Skeletal muscle satellite cell (primary cell): ENCODE measurements at regions not wholly inside any gene's neighbourhood (a gene's known extent, or its start where the extent isn't known, plus 50 kb on each side); places are given as distances from the start of the nearest gene placed in this dataset.
A peak's percentile ranks its signal among the peaks of the same experiment; 100 is the strongest.

Experiments used
- H3K27me3 ChIP-seq: 2 replicates; pipeline ENCODE4 v1.7.0; 2013; ENCODE audit warnings: low read length; ENCODE audit not compliant: control insufficient read depth, insufficient read depth
- H3K36me3 ChIP-seq: 2 replicates; pipeline ENCODE4 v1.7.0; 2013; ENCODE audit warnings: mild to moderate bottlenecking, control low read depth, low read length; ENCODE audit not compliant: insufficient read depth
- H3K4me1 ChIP-seq: 2 replicates; pipeline ENCODE4 v1.7.0; 2013; ENCODE audit warnings: low read length; ENCODE audit not compliant: control insufficient read depth, insufficient read depth
- H3K4me2 ChIP-seq: 2 replicates; pipeline ENCODE4 v1.7.0; 2013; ENCODE audit warnings: mild to moderate bottlenecking, low read length
- H3K4me3 ChIP-seq: 2 replicates; pipeline ENCODE4 v1.7.0; 2013; ENCODE audit warnings: low read length
- H3K9ac ChIP-seq: 2 replicates; pipeline ENCODE4 v1.7.0; 2013; ENCODE audit warnings: mild to moderate bottlenecking, low read depth, low read length, moderate library complexity
- H3K9me3 ChIP-seq: replicated peaks from 2 replicates; pipeline ENCODE4 v1.7.0; 2013; ENCODE audit warnings: mild to moderate bottlenecking, control low read depth, low read length

DNA sequence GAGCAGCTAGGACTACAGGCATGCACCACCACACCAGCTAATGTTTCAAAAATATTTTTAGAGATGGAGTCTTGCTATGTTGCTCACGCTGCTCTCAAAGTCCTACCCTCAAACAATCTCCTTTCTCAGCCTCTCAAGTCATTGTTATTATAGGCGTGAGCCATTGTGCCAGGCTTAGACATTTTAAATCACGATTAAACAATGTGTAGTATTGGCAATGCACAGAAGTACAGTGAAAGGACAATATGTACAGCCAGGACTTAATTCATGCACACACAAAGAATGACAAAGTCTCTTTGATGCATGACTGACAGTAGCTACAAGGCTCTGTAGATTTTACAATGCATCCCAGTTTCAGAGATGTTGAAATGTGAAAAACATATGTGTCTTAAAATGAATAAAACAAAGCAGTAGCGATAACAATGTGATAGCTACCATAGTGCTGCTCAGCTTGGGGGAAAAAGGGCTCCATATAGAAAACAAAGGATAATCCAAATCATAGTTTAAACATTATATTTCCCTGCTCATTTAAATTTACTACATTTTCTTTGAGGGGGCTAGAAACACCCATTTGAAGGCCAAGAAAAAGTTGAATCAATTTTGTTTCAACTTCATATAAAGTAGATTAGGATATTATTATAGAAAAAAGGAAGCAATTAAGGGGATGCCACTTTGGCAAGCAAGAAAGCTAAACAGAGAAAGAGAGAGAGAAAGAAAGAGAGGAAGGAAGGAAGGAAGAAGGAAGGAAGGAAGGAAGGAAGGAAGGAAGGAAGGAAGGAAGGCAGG, 272.4 kb upstream of the SMIM31 start:
- no peak overlapping the region for H3K4me3 ChIP-seq
- no peaks in the 10 kb centered on the region for H3K4me1 ChIP-seq
- H3K36me3 ChIP-seq, result no peaks in the 10 kb centered on the region
- no peak overlapping the region for H3K9ac ChIP-seq
- no peak overlapping the region for H3K4me2 ChIP-seq
- H3K9me3 ChIP-seq, result no peaks in the 10 kb centered on the region
- H3K27me3 ChIP-seq, result no peaks in the 10 kb centered on the region

DNA sequence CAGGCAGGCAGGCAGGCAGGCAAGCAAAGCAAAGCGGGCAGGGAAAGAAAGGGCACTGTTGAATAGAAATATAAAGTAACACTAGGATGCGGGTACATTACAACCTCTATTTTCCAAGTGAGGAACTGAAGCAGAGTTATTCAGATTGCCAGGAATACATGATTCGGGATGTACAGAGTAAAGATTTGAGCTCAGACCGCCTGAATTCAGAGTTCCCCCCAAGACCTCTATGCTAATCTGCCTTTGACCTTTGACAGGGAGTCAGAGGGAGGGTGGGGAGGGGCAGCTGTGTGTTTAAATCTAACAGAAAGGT, 271.9 kb upstream of the SMIM31 start:
- Histone ChIP-seq H3K4me2 (no peak overlapping the region), H3K4me1 (no peaks in the 10 kb centered on the region), H3K27me3 (no peaks in the 10 kb centered on the region), H3K36me3 (no peaks in the 10 kb centered on the region), H3K9ac (no peak overlapping the region), H3K4me3 (no peak overlapping the region), H3K9me3 (no peaks in the 10 kb centered on the region)

- no peaks in the 10 kb centered on the region for H3K36me3 ChIP-seq
- H3K4me1 ChIP-seq, result no peaks in the 10 kb centered on the region
- H3K4me3 ChIP-seq, result no peak overlapping the region
- no peaks in the 10 kb centered on the region for H3K9me3 ChIP-seq
- H3K9ac ChIP-seq, result no peak overlapping the region
- H3K4me2 ChIP-seq, result no peak overlapping the region
- H3K27me3 ChIP-seq, result no peaks in the 10 kb centered on the region
These were observed 271.2 kb upstream of the SMIM31 start for GRCh38 chr4:164482758-164483157.

GRCh38 chr4:164483711-164484110, 270.2 kb upstream of the SMIM31 start:
- Histone ChIP-seq H3K9me3 (no peaks in the 10 kb centered on the region), H3K4me2 (no peak overlapping the region), H3K4me1 (no peaks in the 10 kb centered on the region), H3K36me3 (no peaks in the 10 kb centered on the region), H3K4me3 (no peak overlapping the region), H3K27me3 (no peaks in the 10 kb centered on the region), H3K9ac (no peak overlapping the region)

DNA sequence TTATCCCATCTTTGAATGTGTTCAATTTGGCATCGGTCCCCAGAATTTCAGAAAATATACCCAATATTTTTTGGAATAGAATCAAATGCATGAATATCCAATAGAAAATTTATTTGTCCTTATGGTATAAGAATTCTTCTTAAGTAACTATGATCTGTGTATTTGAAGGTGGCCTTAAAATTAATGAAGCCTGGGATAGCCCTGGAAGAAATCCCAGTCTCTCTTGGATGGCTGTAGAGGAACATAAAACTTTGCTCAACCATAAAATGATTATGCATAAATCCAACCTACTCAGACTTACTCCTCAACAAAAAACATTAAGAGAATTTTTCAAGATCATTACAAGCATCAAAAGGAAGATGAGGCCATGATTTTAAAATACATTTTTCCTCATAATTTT, 269.4 kb upstream of the SMIM31 start:
- no peak overlapping the region for H3K4me3 ChIP-seq
- no peaks in the 10 kb centered on the region for H3K27me3 ChIP-seq
- H3K36me3 ChIP-seq, result no peaks in the 10 kb centered on the region
- H3K4me2 ChIP-seq, result no peak overlapping the region
- H3K4me1 ChIP-seq, result no peaks in the 10 kb centered on the region
- H3K9me3 ChIP-seq, result no peaks in the 10 kb centered on the region
- H3K9ac ChIP-seq, result no peak overlapping the region

- Histone ChIP-seq H3K36me3 (no peaks in the 10 kb centered on the region), H3K9ac (no peak overlapping the region), H3K4me1 (no peaks in the 10 kb centered on the region), H3K27me3 (no peaks in the 10 kb centered on the region), H3K9me3 (no peaks in the 10 kb centered on the region), H3K4me2 (no peak overlapping the region), H3K4me3 (no peak overlapping the region)
These were observed 268.8 kb upstream of the SMIM31 start for GRCh38 chr4:164485136-164485535.

DNA sequence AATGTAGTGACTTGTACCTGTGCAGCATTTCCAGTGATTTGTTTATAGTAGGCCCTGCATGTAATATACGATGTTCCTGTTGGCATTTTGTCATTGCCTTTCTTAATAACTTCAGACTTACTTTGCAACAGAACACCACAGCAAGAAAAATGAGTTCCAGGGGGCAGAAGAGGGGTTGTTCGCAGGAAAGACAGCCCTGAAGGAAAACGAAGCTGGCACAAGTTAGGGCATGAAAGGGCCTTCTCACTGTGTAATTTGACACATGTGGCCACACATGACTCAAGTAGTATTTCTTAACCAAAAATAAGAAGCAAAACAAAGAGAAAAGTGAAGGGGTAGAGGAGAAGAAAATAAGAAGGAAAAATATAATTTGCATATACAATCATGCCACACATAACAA, 265.8 kb upstream of the SMIM31 start:
- no peak overlapping the region for H3K9ac ChIP-seq
- H3K9me3 ChIP-seq, result no peaks in the 10 kb centered on the region
- H3K4me1 ChIP-seq, result no peaks in the 10 kb centered on the region
- no peak overlapping the region for H3K4me3 ChIP-seq
- no peaks in the 10 kb centered on the region for H3K36me3 ChIP-seq
- no peak overlapping the region for H3K4me2 ChIP-seq
- H3K27me3 ChIP-seq, result no peaks in the 10 kb centered on the region

DNA sequence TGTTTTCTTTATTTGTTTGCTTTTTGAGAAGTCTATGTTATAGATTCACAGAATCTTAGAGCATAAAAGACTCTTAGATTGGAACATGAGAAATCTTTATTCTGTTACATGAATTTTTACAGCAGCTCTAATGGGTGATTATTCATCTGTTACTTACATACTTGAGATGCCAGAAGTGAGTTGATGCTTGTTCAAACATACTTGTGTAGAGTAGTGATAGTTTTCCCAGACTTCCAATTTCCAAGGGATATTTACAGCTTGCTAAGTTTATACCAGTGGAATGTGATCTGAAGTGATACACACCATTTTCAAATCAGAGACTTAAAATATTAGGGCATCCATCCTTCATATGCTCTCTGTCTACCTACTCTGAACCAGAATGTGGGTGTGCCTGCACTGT, 252.9 kb upstream of the SMIM31 start:
- Histone ChIP-seq H3K36me3 (no peaks in the 10 kb centered on the region), H3K9me3 (no peaks in the 10 kb centered on the region), H3K9ac (peak overlapping the region; percentile 46), H3K27me3 (no peaks in the 10 kb centered on the region), H3K4me1 (peaks cover 9% of the 10 kb centered on the region), H3K4me3 (no peak overlapping the region), H3K4me2 (no peak overlapping the region)

DNA sequence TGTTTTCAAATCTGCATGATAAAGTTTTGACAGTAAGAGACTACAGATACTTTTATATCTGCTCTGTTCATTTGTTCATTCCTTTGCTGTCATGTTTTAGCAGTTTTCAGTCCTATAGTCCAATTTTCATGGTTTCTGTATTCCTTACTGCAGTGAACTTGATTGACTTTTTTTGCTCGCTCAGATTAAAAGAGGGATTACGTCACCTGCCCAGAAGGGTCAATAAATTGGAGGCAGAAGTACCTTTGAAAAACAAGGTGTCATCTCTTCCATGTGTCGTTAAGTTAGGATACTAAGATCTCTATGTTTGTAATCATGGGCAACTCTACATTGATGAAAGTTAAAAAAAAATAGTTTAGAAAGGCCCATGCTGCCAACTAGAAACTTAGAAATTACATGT, 250.1 kb upstream of the SMIM31 start:
- Histone ChIP-seq H3K36me3 (no peaks in the 10 kb centered on the region), H3K4me3 (no peak overlapping the region), H3K27me3 (no peaks in the 10 kb centered on the region), H3K4me2 (no peak overlapping the region), H3K9me3 (no peaks in the 10 kb centered on the region), H3K4me1 (peaks cover 9% of the 10 kb centered on the region), H3K9ac (no peak overlapping the region)

DNA sequence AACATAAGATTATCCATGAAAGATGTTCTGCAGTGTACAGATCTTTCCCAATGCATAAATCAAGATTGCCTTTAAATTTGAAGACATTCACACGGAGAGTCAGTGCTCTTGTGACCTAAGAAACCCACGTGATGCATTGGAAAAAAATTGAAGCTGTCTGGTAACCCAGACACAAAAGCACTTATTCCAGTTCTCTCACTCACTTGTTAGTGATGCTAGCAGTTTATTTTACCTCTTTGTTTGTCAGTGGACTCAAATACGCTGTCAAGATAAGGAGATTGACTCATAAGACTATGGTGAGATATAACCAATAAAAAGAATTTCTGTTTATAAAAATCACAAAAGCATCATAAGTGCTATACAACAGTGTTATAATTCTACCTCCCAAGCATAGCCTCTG, 245.8 kb upstream of the SMIM31 start:
- no peak overlapping the region for H3K4me2 ChIP-seq
- no peaks in the 10 kb centered on the region for H3K9me3 ChIP-seq
- no peak overlapping the region for H3K4me3 ChIP-seq
- H3K4me1 ChIP-seq, result no peaks in the 10 kb centered on the region
- no peaks in the 10 kb centered on the region for H3K27me3 ChIP-seq
- H3K36me3 ChIP-seq, result no peaks in the 10 kb centered on the region
- H3K9ac ChIP-seq, result no peak overlapping the region

- Histone ChIP-seq H3K4me3 (no peak overlapping the region), H3K36me3 (no peaks in the 10 kb centered on the region), H3K9me3 (no peaks in the 10 kb centered on the region), H3K9ac (no peak overlapping the region), H3K4me2 (no peak overlapping the region), H3K27me3 (no peaks in the 10 kb centered on the region), H3K4me1 (no peaks in the 10 kb centered on the region)
These were observed 245.2 kb upstream of the SMIM31 start for GRCh38 chr4:164508771-164509170.

- Histone ChIP-seq H3K27me3 (no peaks in the 10 kb centered on the region), H3K4me3 (no peak overlapping the region), H3K9ac (no peak overlapping the region), H3K4me1 (no peaks in the 10 kb centered on the region), H3K4me2 (no peak overlapping the region), H3K9me3 (no peaks in the 10 kb centered on the region), H3K36me3 (no peaks in the 10 kb centered on the region)
These were observed 244.0 kb upstream of the SMIM31 start for GRCh38 chr4:164509951-164510350.
